Lower lobe of right lung (tissue), 2 donors: ENCODE measurements at regions not wholly inside any gene's neighbourhood (a gene's known extent, or its start where the extent isn't known, plus 50 kb on each side); places are given as distances from the start of the nearest gene placed in this dataset.

ENCODE experiments used
- ATAC-seq, 2 donors: fragments of 200-7000 bp; cut with Tn5 transposase; one replicate each; pipeline ENCODE4 v1.9.1; 2020 to 2022; ENCODE audit warnings: mild to moderate bottlenecking in 2 of 2, moderate library complexity in 2 of 2
- DNase-seq: peaks from one replicate; pipeline ENCODE4 v3.0.0-alpha.2; 2020
- H3K27ac ChIP-seq: fragments of 200-600 bp; one replicate; pipeline ENCODE4 v1.8.0; 2022
- H3K27me3 ChIP-seq: fragments of 200-600 bp; one replicate; pipeline ENCODE4 v1.8.0; 2022; ENCODE audit warnings: low read depth
- H3K36me3 ChIP-seq: fragments of 200-600 bp; one replicate; pipeline ENCODE4 v1.8.0; 2022; ENCODE audit warnings: mild to moderate bottlenecking
- H3K4me1 ChIP-seq: fragments of 200-600 bp; one replicate; pipeline ENCODE4 v1.8.0; 2022
- H3K4me3 ChIP-seq: fragments of 200-600 bp; one replicate; pipeline ENCODE4 v1.8.0; 2022; ENCODE audit warnings: mild to moderate bottlenecking
- H3K9me3 ChIP-seq: fragments of 200-600 bp; one replicate; pipeline ENCODE4 v1.8.0; 2022
- intact Hi-C: fragments of 100-400 bp; cut with DNase I; formaldehyde crosslinking; loops from one replicate; pipeline ENCODE4 v1.11.0; 2022
- TF ChIP-seq, protein P1 (sequence below): fragments of 200-600 bp; IDR thresholded peaks from one replicate; pipeline ENCODE4 v1.8.0; 2022; ENCODE audit warnings: antibody characterized with exemption, mild to moderate bottlenecking
- donor health status: DM: no; HTN: yes; CAD: no; lungs with severe emphysema.

DNA sequence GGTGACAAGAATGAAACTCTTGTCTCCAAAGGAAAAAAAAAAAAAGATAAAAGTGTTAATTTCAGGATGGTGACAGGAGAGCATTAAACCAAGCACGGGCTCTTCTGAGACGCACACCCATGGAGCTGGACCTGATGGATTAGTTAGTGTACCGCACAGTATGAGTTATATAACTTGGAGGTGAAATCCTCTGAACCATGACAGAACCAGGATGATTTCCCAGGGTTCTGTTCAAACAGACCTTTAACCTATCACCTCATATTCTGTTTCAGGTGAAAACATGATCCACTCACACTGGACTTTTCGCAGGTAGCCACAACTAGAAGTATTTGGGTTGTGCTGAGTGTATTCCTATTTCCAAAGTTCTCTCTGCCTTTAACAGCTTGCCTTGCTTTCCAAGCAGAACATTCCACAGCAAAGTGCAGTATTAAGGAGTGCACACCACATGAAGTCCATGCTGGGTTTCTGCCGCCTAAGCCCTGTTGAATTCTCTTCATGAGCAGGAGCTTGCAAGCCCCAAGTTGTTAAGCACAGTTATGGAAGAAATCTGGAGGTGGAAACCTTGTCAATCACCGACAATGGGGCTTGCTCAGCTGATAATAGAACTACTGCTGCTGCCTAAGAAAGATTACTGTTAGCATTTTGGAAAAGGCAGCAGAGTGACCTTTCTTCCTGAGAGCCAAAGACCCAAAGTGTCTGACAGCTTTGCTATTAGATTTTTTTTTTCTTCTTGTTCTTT lies 461.7 kb downstream of the TLE1 start:
- H3K27me3 ChIP-seq, result no peaks in the 10 kb centered on the region
- TF ChIP-seq, protein P1, sequence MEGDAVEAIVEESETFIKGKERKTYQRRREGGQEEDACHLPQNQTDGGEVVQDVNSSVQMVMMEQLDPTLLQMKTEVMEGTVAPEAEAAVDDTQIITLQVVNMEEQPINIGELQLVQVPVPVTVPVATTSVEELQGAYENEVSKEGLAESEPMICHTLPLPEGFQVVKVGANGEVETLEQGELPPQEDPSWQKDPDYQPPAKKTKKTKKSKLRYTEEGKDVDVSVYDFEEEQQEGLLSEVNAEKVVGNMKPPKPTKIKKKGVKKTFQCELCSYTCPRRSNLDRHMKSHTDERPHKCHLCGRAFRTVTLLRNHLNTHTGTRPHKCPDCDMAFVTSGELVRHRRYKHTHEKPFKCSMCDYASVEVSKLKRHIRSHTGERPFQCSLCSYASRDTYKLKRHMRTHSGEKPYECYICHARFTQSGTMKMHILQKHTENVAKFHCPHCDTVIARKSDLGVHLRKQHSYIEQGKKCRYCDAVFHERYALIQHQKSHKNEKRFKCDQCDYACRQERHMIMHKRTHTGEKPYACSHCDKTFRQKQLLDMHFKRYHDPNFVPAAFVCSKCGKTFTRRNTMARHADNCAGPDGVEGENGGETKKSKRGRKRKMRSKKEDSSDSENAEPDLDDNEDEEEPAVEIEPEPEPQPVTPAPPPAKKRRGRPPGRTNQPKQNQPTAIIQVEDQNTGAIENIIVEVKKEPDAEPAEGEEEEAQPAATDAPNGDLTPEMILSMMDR, result no peak
- no peaks in the 10 kb centered on the region for H3K36me3 ChIP-seq
- H3K9me3 ChIP-seq, result no peaks in the 10 kb centered on the region
- DNase-seq, result no peak
- intact Hi-C loops, result no loop called here
- no peak for ATAC-seq
- H3K27ac ChIP-seq, result no peak overlapping the region
- H3K4me3 ChIP-seq, result no peak overlapping the region
- no peaks in the 10 kb centered on the region for H3K4me1 ChIP-seq

DNA sequence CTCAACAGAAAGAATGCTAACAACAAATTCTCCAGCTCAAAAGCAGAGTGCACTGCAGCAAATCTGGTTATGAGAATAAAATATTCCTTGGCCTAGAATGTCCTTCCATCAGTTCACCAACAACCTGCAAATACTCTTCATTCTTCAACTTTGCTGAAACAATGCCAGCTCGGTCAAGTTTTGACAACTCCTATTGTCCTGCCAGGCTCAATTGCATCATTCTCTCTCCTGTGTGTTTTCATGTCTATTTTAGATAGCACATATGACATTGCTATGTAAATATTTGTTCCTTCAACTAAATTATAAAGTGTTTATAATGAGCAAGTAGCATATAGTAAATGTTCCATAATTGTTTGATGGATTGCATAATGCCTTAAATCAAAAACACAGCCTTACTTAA lies 463.8 kb downstream of the TLE1 start:
- intact Hi-C loops, result no loop called here
- no peaks in the 10 kb centered on the region for H3K4me1 ChIP-seq
- H3K27ac ChIP-seq, result no peak overlapping the region
- DNase-seq (no peak), ATAC-seq (no peak)
- H3K4me3 ChIP-seq, result no peak overlapping the region
- TF ChIP-seq, protein P1, result no peak
- H3K36me3 ChIP-seq, result no peaks in the 10 kb centered on the region
- H3K27me3 ChIP-seq, result no peaks in the 10 kb centered on the region
- H3K9me3 ChIP-seq, result no peaks in the 10 kb centered on the region

DNA sequence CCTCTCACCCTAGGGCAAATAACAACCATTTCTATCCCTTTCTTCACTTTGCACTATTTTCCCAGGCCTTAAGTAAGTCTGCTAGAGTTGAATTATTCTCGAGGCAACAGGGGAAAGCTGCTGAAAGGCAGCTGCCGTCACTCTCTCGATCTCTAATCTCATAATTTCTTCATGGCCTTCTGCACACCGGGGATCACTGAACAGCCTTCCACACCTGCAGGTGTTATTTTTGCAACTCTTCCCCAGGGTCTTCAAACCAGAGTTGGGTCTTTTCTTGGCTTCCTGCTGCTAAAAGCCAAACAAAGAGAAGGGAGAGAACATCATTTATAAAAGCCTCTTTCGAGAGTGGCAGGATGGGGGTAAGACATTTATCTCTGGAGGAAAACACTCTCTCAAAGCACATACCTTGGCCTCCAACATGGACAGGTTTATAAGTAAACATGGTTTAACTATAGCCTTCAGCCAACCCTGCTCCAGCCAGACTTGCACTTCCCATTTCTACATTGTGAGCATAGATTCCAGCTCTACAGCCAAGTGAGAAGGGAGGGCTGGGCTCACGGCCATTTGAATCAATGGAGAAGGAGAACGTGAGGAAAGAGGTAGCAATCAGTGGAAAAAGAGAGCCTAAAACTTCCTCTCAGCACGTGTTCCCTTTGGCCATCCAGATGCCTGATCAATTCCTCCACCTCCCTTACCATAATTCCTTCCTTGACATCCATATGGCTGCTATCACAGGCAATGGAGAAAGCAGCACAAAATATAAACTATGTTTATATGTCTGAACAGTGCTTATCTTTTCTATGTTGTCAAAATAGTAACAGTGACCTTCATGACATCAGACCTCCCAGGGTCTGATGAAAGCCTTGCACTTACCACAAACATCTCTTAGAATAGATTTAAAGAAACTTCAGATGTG lies 464.9 kb downstream of the TLE1 start:
- Histone ChIP-seq H3K9me3 (no peaks in the 10 kb centered on the region), H3K27ac (no peak overlapping the region), H3K27me3 (no peaks in the 10 kb centered on the region), H3K36me3 (no peaks in the 10 kb centered on the region), H3K4me3 (no peak overlapping the region), H3K4me1 (no peaks in the 10 kb centered on the region)
- TF ChIP-seq, protein P1, result no peak
- no peak for ATAC-seq
- intact Hi-C loops, result no loop called here
- DNase-seq, result no peak

DNA sequence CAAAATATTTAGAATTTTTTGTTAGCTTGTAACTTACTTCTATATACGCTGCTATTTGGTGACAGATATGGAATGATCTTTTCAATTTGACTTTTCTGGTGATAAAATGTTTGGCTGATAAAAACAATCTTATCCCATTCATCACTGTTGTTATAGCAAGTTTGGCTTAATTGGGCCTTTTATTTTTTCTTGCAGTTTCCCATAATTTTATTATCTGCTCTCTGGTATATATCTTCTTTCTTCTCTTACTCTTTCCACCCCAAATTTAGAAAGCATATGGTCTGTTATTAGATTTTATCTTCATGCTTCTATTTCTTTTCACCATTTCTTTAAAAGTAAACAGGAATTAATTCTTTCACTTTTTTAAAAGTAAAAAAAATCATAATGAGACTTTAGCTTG lies 474.4 kb downstream of the TLE1 start:
- no peak overlapping the region for H3K4me3 ChIP-seq
- TF ChIP-seq, protein P1, result no peak

DNA sequence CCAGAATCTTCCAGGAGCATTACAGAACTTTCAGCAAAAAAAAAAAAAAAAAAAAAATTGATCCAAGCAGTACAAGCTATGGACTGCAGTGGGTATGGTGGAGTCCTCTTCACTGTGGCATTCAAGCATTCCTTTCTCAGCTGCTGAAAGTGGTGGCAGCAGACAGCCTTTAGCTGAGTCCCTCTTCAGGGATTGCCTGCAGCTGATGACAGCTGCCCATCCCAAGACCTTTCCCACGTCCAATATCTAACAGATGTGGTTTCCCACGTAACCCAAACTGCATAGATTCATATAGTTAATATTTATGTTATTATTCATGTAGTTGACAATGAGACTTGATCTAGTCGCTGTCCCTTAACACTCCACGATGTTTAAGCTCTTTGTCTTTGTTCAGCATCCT lies 475.9 kb downstream of the TLE1 start:
- Histone ChIP-seq H3K27me3 (no peaks in the 10 kb centered on the region), H3K4me1 (no peaks in the 10 kb centered on the region), H3K27ac (no peak overlapping the region), H3K4me3 (no peak overlapping the region), H3K36me3 (no peaks in the 10 kb centered on the region), H3K9me3 (no peaks in the 10 kb centered on the region)
- DNase-seq, result no peak
- intact Hi-C loops, result no loop called here
- TF ChIP-seq, protein P1, result no peak
- no peak for ATAC-seq

More for the DNA sequence above, 474.4 kb downstream of the TLE1 start:
- H3K9me3 ChIP-seq, result no peaks in the 10 kb centered on the region
- ATAC-seq (no peak), DNase-seq (no peak)
- H3K27me3 ChIP-seq, result no peaks in the 10 kb centered on the region
- intact Hi-C loops, result no loop called here
- H3K27ac ChIP-seq, result no peak overlapping the region
- H3K36me3 ChIP-seq, result no peaks in the 10 kb centered on the region
- H3K4me1 ChIP-seq, result no peaks in the 10 kb centered on the region
